Ascending aorta (tissue), 2 donors: ENCODE measurements at regions not wholly inside any gene's neighbourhood (a gene's known extent, or its start where the extent isn't known, plus 50 kb on each side); places are given as distances from the start of the nearest gene placed in this dataset.

Experiments
- DNase-seq, 2 donors: peaks; one replicate each; pipeline ENCODE4 v3.0.0-alpha.2; 2019; ENCODE audit warnings: low spot score in 2 of 2
- H3K27ac ChIP-seq, 2 donors: fragments of 200-600 bp; sonication (generic); one replicate each; pipeline ENCODE4 v1.5.1; 2016 to 2017; ENCODE audit warnings: mild to moderate bottlenecking in 1 of 2
- H3K27me3 ChIP-seq: fragments of 200-600 bp; sonication (generic); one replicate; pipeline ENCODE4 v1.5.1; 2017
- H3K36me3 ChIP-seq, 2 donors: fragments of 200-600 bp; sonication (generic); one replicate each; pipeline ENCODE4 v1.5.1; 2016
- H3K4me1 ChIP-seq, 2 donors: fragments of 200-600 bp; sonication (generic); one replicate each; pipeline ENCODE4 v1.5.1; 2016 to 2017; ENCODE audit warnings: mild to moderate bottlenecking in 1 of 2
- H3K4me3 ChIP-seq, 2 donors: fragments of 200-600 bp; sonication (generic); one replicate each; pipeline ENCODE4 v1.5.1; 2016 to 2017; ENCODE audit warnings: mild to moderate bottlenecking in 1 of 2
- H3K9me3 ChIP-seq, 2 donors: fragments of 200-600 bp; sonication (generic); one replicate each; pipeline ENCODE4 v1.5.1; 2016
- intact Hi-C: fragments of 100-400 bp; cut with DNase I; formaldehyde crosslinking; loops from one replicate; pipeline ENCODE4 v1.15.1; 2023
- TF ChIP-seq, protein P1 (sequence below), 3 experiments: fragments of 200-600 bp in 2 of 3; fragments of 450-650 bp in 1 of 3; sonication (generic) in 2 of 3; IDR thresholded peaks; one replicate each; pipeline ENCODE4 v1.5.1; 2016 to 2019; ENCODE audit warnings: antibody characterized with exemption in 3 of 3, mild to moderate bottlenecking in 1 of 3, moderate library complexity in 1 of 3

DNA sequence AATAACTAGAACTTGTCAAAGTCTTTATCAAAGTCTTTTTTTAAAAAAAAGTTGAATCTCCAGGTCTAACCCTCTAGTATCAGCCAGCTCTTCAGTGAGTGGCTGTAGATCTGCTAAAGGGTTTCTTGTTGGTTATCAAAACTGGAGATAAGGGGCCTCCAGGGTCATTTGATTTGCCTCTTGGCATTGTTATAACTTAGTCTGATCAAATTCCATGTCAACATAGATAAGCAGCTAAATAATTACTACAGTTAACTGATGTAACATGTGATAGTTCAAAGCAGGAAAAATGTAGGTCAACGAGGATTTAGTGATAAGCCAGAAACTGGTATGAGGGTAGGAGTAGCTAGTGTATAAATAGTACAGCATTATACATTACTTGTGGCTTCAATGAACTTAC lies 465.1 kb downstream of the PDHA2 start:
- Histone ChIP-seq H3K4me1 (no peaks in the 10 kb centered on the region), H3K27me3 (no peaks in the 10 kb centered on the region), H3K9me3 (no peaks in the 10 kb centered on the region), H3K27ac (no peak overlapping the region), H3K4me3 (no peak overlapping the region), H3K36me3 (no peaks in the 10 kb centered on the region)
- intact Hi-C loops, result no loop called here
- TF ChIP-seq, protein P1, sequence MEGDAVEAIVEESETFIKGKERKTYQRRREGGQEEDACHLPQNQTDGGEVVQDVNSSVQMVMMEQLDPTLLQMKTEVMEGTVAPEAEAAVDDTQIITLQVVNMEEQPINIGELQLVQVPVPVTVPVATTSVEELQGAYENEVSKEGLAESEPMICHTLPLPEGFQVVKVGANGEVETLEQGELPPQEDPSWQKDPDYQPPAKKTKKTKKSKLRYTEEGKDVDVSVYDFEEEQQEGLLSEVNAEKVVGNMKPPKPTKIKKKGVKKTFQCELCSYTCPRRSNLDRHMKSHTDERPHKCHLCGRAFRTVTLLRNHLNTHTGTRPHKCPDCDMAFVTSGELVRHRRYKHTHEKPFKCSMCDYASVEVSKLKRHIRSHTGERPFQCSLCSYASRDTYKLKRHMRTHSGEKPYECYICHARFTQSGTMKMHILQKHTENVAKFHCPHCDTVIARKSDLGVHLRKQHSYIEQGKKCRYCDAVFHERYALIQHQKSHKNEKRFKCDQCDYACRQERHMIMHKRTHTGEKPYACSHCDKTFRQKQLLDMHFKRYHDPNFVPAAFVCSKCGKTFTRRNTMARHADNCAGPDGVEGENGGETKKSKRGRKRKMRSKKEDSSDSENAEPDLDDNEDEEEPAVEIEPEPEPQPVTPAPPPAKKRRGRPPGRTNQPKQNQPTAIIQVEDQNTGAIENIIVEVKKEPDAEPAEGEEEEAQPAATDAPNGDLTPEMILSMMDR (IDR thresholded peaks at IDR 0.05), result no peak
- no peak for DNase-seq

DNA sequence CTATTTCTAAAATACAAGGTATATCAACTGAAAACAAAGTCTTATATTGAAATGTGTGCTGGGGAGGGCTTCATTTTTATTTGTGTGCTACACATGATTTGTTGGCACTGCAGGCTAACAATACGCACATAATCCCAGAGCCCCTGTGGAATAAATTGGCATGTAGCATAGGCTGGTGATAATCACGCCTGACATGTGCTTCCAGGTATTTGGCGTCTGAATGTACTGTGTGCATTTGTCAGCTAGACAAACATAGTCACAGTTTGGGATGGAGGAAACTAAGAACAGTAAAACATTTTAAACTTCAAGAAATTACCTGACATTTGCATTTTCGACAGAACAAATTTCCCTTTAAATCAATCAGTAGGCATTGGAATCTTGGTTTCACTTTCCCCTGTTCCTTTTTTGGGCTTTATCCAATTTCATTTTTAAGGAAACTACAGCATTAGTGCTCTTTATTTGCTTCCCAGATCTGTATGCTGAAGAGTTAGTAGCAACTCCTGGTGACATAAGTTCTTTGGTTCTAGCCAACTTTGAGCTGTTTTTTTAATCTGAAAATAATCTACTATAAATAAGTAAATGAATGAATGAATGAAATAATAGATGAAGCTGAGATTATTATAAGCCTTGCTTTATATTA lies 472.3 kb downstream of the PDHA2 start:
- intact Hi-C loops, result no loop called here
- Histone ChIP-seq H3K4me1 (no peaks in the 10 kb centered on the region), H3K27ac (no peak overlapping the region), H3K36me3 (no peaks in the 10 kb centered on the region), H3K27me3 (no peaks in the 10 kb centered on the region), H3K4me3 (peak overlapping the region; percentile 16 to 38), H3K9me3 (no peaks in the 10 kb centered on the region)
- TF ChIP-seq, protein P1 (IDR thresholded peaks at IDR 0.05), result no peak
- DNase-seq, result no peak

DNA sequence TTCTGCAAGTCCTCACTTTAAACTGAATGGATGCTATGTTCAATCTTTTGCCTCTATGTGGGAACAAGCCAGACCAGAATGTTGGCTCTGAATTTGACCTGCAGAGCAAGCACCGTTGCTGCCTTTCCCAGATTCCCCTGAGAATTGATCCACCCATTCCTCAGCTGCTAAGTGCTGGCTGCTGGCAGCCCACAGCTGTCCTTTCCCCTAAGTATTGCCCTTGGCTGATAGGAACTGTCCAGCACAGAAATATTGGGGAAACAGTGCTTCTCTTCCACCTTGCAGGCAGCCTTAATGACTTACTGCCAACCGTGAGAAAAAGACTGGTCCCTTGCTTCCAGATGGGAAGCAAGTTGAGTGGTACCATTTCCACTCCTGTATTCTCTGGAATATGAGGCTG lies 475.9 kb downstream of the PDHA2 start:
- TF ChIP-seq, protein P1 (IDR thresholded peaks at IDR 0.05), result no peak
- Histone ChIP-seq H3K4me1 (no peaks in the 10 kb centered on the region), H3K27ac (no peak overlapping the region), H3K36me3 (no peaks in the 10 kb centered on the region), H3K9me3 (no peaks in the 10 kb centered on the region), H3K27me3 (no peaks in the 10 kb centered on the region), H3K4me3 (no peak overlapping the region)
- intact Hi-C loops, result no loop called here
- no peak for DNase-seq

DNA sequence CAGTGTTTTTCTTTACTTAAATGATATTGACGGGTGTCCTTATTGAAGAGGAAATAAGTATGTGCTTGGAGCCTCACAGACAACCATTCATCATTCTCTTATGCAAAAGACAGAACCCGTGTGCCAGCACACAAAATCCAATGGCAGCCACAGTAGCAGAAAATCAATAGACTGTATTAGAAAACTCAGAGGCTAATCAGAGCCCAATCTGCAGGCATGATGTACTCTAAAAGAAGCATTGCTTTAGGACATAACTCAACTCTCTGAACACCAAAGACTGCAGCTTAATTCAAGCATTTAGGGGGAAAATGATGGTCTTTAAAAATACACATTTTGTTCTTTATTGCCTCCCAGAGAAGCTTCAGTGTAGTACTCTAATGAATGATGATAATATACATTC lies 476.9 kb downstream of the PDHA2 start:
- Histone ChIP-seq H3K9me3 (no peaks in the 10 kb centered on the region), H3K4me3 (no peak overlapping the region), H3K27ac (no peak overlapping the region), H3K36me3 (no peaks in the 10 kb centered on the region), H3K27me3 (no peaks in the 10 kb centered on the region), H3K4me1 (no peaks in the 10 kb centered on the region)
- TF ChIP-seq, protein P1 (IDR thresholded peaks at IDR 0.05), result no peak
- no peak for DNase-seq
- intact Hi-C loops, result no loop called here

DNA sequence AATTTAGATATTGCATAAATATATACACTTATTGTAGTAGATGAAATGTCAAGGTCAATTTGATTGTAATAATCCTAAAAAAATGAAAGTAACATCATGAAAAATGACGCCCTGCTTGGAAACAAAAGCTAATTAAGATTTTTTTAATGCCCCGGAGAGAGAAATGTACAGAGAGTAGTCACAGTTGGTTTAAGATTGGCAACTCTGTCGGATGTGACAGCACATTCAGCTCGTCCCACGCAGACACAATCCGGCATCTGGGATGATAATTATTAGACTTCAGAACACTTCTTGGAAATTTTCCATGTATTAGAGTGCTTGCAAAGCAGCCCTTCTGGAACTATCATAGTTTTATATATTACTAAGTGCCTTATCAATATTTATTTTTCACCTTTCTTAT lies 478.0 kb downstream of the PDHA2 start:
- Histone ChIP-seq H3K4me3 (no peak overlapping the region), H3K27me3 (no peaks in the 10 kb centered on the region), H3K36me3 (no peaks in the 10 kb centered on the region), H3K9me3 (no peaks in the 10 kb centered on the region), H3K4me1 (no peaks in the 10 kb centered on the region), H3K27ac (no peak overlapping the region)
- intact Hi-C loops, result no loop called here
- TF ChIP-seq, protein P1 (IDR thresholded peaks at IDR 0.05), result no peak
- DNase-seq, result no peak

DNA sequence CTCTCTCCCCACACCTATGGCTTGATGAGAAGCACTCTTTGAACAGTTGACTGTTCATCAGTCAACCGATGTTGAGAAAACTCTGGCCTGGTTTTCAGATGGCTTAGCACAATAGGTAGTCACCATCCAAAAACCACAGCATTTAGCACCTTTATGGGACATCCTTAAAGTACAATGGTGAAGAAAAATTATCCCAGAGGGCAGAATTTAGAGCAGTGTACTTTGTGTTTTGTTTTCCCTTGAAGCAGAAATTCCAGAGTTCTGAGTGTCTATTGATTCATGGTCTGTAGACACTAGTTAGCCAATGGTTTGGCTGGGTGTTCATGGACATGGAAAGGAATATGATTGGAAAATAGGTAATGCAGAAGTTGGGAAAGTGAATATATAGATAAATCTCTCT lies 487.0 kb downstream of the PDHA2 start:
- H3K4me1 ChIP-seq, result no peaks in the 10 kb centered on the region
- H3K27me3 ChIP-seq, result no peaks in the 10 kb centered on the region
- H3K9me3 ChIP-seq, result no peaks in the 10 kb centered on the region
- TF ChIP-seq, protein P1 (IDR thresholded peaks at IDR 0.05), result no peak
- no peak for DNase-seq
- H3K27ac ChIP-seq, result no peak overlapping the region
- no peak overlapping the region for H3K4me3 ChIP-seq
- H3K36me3 ChIP-seq, result no peaks in the 10 kb centered on the region
- intact Hi-C loops, result no loop called here
